ENCODE measurements at regions not wholly inside any gene's neighbourhood (a gene's known extent, or its start where the extent isn't known, plus 50 kb on each side); places are given as distances from the start of the nearest gene placed in this dataset.

GRCh38 chr16:48914070-48914469, 304.1 kb upstream of the N4BP1 start:
- TF ChIP-seq POLR2AphosphoS5 (IDR thresholded peaks at IDR 0.05; ENCODE audit: borderline replicate concordance, low read depth, low read length) (no peak), EZH2 (IDR thresholded peaks at IDR 0.05) (no peak)
